GM18511 (cell line): ENCODE measurements at regions not wholly inside any gene's neighbourhood (a gene's known extent, or its start where the extent isn't known, plus 50 kb on each side); places are given as distances from the start of the nearest gene placed in this dataset.
"Not testable (repeated sequence)": the region's sequence is repeated elsewhere in the genome, so short reads cannot be mapped to it uniquely, and the experiment has no call there.

ENCODE experiments used
- ATAC-seq: cut with Tn5 transposase; IDR thresholded peaks from one replicate; pipeline ENCODE4 v1.9.1; 2021; ENCODE audit warnings: mild to moderate bottlenecking, moderate library complexity; ENCODE audit not compliant: unreplicated experiment

DNA sequence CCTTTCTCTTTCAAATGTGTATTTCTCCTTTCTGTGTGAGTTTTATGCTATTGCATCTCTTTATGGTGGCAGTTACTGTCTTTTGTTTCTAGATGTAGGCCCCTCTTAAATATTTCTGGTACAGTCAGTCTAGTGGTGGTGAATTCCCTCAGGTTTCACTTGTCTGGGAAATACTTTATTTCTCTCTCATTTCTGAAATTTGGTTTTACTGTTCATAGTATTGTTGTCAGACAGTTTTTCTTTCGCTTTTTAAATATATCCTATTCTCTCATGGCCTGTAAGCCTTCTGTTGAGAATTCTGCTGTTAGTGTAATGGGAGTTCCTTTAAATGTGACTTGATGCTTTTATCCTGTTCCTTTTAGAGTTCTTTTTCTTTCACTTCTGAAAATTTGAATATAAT, 874.0 kb downstream of the PLOD2 start:
- ATAC-seq, result peak; percentile 62

DNA sequence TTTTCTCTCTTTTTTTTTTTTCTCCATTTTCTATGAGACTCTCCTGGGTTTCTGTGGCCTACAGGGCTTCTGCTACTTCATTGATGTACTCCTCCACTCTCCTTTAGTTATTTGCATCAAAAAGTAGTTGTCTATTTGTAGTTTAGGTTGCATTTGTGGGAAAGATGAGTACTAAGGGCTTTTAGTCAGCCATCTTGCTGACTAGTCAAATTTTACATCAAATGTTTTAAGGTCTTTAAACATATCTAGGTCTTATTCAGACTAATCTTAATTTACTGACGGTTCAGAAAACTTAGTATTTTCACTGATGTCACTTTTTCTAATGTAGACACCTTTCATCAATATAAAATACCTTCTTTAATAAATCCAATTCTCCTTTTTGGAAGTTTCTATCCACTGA, 871.0 kb downstream of the PLOD2 start:
- no peak for ATAC-seq

DNA sequence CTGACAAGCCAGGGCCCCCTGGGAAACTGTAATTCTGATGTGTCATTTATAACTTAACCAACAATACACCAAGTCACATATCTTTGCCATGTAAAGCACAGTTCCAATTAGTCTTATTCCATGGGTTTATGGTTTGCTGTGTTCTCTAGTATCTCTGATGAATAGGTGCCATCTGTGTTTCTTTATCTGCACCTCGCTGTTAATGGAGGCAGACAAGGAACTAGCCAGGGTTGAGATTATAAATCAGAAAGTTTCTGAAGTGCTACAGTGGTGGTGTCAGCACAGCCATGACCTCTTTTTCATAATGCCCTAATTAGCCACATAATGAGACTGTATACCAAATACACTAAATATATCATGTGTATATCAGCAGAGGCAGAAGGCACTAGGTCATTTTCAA, 866.4 kb downstream of the PLOD2 start:
- no peak for ATAC-seq

DNA sequence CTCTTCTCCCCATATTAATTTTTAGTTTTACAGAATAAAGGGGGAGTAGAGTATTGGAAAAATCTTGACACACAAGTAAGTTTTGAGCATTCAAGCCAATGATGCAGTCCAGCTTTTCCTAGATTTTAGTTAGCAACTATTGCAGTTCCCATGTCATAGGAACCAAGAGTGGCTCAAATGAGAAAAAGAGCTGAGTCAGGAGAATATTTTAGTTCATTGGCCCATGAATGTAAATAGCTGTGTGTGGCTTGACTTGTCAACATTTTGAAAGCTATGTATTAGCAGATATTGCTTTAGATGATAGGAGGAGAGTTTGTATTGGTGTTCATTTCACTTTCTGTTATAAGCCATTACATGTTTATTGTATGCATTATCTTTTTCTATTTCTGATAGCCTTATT, 853.7 kb downstream of the PLOD2 start:
- ATAC-seq, result no peak

DNA sequence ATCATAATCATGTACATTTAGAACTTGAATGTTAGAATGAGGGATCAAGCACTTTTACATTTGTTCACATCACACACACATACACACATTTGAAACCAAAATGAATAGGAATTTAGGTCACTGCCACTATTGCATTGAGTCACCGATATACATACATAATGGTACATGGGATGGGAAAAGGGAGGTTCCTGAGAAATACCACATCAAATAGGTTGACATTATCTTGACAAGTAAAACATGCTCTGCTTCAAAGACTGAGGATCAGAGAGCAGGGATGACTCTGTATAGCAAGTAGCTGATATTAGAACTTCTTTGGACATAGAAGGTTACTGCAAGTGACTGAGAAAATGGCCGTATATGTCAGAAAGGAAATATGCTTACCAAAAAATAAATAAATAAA, 847.2 kb downstream of the PLOD2 start:
- ATAC-seq, result no peak

DNA sequence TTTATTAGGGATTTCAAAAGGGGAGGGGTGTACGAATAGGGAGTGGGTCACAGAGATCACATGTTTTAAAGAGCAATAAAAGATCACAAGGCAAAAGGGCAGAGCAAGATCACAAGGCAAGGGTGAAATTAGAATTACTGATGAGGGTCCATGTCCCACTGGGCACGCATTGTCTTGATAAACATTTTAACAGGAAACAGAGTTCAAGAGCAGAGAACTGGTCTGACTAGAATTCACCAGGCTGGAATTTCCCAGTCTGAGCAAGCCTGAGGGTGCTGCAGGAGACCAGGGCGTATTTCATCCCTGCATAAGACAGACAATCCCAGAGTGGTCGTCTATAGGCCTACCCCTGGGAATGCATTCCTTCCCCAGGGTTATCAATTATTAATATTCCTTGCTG, 844.7 kb downstream of the PLOD2 start:
- ATAC-seq, result not testable (repeated sequence)

DNA sequence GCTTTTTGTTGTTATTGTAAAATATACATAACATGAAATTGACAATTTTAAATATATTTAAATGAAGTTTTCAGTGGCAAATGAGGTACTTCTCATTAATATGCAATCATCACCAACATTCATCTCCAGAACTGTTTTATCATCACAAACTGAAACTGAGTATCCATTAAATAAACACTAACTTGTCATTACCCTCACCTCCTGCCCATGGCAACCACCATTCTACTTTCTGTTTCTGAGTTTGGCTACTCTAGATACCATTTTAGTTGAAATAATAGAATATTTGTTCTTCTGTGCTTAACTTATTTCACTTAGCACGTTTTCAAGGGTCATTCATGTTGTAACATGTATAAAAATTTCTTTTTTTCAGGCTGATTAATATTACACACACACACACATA, 834.3 kb downstream of the PLOD2 start:
- no peak for ATAC-seq

DNA sequence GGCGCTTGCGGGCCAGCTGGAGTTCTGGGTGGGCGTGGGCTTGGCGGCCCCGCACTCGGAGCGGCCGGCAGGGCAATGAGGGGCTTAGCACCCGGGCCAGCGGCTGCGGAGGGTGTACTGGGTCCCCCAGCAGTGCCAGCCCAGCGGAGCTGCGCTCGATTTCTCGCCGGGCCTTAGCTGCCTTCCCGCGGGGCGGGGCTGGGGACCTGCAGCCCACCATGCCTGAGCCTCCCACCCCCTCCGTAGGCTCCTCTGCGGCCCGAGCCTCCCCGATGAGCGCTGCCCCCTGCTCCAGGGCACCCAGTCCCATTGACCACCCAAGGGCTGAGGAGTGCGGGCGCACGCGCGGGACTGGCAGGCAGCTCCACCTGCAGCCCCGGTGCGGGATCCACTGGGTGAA, 827.6 kb downstream of the PLOD2 start:
- not testable (repeated sequence) for ATAC-seq

DNA sequence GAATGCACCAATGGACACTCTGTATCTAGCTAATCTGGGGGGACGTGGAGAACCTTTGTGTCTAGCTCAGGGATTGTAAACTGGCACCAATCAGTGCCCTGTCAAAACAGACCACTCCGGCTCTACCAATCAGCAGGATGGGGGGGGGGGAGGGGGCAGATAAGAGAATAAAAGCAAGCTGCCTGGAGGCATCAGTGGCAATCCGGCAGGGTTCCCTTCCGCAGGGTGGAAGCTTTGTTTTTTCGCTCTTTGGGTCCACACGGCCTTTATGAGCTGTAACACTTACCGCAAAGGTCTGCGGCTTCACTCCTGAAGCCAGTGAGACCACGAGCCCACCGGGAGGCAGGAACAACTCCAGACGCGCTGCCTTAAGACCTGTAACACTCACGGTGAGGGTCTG, 827.1 kb downstream of the PLOD2 start:
- no peak for ATAC-seq

DNA sequence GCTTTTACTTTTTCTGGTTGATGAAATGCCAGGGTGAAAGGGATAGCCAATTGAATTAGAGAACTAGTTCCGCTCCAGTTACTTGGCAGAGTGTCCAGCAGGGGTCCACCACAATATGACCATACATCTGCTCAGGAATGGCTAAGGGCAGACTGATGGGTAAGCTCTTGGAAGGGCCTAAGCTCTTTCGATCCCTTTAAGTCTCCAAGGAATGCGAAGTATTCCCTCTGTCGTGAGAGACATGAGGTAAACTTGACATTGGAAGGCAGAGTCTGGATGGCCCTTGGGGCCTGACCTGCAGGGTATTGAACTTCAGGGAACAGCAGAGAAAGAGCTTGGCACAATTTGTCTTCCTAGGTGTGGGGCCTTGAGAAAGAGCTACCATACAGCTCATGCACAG, 805.8 kb downstream of the PLOD2 start:
- no peak for ATAC-seq

DNA sequence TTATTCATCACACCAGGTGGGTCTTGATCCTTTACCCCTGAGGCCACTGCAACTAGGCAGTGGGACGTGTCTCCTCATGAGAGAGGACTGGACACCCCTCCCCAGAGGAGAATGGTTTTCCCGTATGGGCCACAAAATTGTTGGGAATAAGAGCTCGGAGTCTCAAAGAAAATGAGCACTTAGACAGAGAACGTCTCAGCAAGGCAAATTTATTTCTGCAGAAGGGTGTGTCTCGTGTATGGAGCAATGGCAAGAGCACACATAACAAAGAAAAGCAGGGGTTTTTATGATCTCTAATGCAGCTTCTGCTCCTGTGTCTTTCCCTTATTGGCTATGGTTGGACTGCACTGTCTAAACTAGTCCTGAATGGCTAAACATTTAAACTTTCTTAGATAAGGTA, 803.5 kb downstream of the PLOD2 start:
- no peak for ATAC-seq

DNA sequence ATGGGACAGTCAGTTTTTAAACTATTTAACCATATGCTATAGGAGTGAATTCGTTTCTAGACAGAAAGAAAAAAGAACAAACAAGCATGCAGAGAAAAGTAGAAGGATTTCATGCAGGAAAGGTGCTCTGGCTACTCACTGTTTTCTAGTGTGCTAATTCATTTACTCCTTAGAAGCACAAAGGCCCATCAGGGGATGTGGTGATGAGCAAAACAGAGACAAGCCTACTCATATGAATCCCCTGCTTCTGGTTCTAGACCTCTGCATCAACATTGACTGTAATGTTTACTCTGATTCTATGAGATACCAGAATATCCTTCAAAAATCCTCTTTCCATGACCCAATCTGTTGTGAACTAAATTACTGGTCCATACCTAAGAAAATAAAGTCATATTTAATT, 801.9 kb downstream of the PLOD2 start:
- ATAC-seq, result no peak

DNA sequence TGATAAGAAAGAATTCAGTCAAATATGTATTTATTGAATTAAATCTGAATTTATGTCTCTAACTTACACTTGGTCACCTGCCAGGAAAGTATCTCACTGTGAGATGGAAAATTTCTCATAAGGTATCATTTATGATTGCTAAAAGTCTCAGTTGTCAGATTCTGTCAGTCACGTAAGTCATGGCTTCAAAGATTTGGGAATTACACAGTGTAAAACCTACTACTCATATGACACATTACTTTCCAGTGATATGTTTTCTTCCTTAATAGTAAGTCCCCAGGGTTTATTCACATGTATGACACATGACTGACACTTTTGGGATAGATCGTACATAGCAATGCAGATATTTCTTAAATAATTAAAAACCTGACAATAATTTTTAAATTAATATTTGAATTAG, 792.2 kb downstream of the PLOD2 start:
- no peak for ATAC-seq

DNA sequence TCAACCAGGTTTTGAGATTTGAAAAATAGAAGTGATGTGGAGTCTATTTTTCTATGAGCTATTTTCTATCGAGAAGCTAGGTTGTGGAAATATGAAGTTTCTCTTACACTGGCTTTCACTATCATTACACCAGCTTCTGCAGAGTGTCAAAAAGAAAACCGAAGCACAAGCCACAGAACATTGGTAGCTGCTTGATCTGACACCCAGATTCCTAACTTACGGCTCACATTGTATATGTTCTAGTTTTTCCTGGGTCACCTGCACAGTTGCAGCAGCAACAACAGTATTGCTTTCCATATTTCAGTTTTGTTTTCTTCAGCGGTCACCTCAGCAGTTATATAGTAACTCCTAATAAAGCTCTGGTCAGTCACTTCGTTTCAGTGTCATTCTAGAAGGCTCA, 790.1 kb downstream of the PLOD2 start:
- no peak for ATAC-seq

DNA sequence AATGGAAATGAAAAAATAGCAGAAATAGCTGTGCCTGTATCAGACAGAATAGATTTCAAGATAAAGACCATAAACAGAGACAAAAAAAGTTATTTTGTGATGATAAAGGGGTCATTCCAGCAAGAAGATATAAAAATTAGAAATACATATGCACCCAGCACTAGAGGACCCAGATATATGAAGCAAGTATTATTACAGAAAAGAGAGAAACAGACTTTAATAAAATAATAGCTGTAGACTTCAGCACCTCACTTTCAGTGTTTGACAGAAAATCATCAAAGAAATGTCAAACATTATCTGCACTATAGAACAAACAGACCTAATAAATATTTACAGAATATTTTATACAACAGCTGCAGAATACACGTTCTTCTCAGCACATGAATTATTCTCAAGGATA, 783.7 kb downstream of the PLOD2 start:
- no peak for ATAC-seq

DNA sequence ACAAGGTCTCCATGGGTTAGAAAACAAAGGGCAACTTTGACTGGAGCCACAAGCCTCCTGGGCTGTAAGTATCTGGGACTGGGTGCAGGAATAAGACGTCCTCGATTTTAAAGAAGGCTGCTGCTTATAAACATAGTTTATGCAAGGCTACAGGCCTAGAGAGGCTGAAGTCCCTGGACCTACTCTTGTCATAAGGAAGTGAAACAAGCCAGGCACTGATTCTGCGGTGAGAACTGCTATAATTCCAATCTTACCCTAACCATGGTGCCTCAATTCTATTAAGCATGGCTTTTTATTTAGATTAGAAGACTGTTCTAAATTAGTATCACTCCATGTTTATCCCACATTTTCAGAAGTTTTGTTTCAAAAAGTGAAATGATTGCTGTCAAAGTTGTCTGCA, 777.6 kb downstream of the PLOD2 start:
- ATAC-seq, result no peak

DNA sequence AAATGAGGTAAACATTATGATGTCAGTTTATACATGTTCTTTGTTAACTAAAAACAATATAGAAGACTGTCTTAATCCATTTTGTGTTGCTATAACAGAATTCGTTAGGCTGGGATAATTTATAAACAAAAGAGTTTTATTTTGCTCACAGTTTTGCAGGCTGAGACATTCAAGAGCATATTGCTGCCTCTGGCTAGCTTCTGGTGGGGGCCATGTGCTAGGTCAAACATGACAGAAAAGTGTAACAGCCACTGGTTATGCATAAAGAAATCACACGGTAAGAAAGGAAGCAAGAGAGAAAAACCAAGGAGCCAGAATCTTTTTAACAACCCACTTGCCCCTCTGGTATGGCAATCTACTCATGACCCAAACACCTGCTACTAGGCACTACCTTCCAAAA, 776.7 kb downstream of the PLOD2 start:
- no peak for ATAC-seq

DNA sequence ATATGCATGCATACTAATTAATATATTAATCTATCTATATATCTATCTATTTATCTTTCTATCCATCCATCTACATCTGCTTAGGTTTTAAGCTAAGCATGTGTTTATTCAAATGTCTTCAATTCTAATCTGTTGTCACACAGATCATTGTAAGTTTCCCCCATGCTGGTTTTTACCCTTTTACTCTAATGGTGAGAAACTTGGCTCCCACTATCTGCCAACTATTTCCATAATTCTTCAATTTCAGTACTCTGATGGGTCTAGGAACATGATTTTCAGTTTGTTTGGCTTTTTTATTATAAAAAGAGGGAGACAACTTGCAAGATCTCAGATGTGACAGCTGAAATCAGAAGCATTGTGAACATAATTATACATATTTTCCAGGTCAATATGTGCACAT, 773.8 kb downstream of the PLOD2 start:
- no peak for ATAC-seq

DNA sequence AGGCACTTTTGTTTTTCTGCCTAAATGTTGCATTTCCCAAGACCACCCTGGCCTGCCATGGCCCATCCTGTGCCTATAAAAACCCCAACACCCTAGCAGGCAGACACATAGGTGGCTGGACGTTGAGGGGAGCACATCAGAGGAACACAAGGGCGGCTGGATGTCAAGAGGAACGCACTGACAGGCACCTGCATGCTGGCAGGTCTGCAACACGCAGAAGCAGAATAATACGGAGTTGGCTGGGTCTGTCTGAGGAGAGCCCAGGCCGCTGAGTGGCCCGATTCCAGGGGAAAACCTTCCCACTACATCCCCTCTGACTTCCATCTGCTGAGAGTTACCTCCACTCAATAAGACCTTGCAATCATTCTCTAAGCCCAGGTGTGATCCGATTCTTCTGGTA, 765.6 kb downstream of the PLOD2 start:
- ATAC-seq, result no peak

DNA sequence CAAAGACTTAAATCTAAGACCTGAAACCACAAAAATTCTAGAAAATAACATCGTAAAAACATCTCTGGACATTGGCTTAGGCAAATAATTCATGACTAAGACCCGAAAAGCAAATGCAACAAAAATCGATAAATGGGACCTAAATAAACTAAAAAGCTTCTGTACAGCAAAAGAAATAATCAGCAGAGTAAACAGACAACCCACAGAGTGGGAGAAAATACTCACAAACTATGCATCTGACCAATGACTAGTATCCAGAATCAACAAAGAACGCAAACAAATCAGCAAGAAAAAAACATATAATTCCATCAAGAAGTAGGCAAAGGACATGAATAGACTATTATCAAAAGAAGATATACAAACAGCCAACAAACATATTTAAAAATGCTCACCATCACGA, 749.4 kb downstream of the PLOD2 start:
- no peak for ATAC-seq

DNA sequence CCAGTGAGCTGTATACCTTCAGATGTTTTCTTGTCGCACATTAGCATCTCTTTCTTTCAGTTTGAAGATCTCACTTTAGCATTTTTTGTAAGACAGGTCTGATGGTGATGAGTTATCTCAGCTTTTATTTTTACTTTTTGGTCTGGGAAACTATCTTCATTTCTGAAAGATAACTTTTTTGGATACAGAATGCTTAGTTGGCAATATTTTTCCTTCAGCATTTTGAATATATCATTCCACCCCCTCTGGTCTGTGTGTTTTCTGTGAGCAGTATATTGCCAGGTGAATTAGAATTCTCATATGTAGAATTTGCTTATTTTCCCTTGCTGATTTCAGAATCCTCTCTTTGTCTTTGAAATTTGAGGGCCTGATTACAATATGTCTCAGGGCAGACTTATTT, 743.3 kb downstream of the PLOD2 start:
- ATAC-seq, result no peak

DNA sequence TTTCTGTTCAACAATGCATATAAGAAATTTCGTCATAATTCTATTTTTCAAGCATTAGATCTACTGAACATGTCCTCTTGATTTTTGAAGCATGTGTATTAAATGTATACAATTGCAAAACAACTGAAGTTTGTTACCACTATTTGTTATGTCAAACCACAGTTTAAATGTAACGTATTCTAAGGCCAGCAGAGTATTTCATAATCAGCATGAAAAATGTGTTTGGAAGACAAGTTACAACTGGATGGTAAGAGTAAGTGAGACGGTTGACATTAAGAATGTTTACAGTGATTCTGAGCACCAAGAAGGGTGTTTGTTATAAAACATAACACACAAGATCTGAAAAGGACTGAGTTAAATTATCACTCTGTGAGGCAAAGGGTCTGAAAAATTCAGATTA, 738.4 kb downstream of the PLOD2 start:
- ATAC-seq, result no peak

DNA sequence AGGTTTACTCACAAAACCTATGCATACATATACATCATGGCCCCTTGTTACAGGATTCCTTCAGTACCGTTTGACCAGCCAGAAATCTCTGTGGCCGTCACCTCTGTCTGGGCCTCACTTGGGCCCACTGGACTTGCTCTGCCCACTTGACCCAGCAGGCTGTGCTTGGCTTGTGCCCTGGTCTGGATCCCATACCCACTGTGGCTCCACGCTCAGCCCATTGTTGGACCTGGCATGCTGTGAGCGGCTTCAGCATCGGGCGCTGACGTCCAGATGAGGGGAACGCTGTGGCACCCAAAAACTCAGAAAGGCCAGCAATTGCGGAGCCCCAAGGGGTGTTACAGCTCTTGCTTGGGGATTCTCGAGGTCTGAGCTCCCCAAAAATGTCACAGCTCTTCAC, 733.6 kb downstream of the PLOD2 start:
- ATAC-seq, result no peak

DNA sequence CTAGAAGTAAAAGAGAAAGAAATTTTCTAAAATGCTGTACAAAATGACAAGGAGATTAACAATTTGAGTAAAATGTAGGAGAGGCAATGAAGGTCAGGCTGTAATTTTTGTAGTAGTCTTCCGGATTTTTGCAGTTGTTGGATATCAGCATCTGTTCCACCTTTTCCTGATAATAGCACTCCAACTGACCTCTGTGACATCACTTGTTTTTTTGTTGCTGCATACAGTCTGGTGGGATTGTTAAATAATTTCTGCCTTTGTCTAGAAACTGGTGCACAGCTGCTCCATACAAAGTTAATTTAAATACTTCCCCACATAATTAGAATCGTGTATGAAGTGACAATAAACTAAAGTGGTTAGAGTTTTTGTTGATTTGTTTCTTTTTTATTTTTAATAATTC, 731.4 kb downstream of the PLOD2 start:
- no peak for ATAC-seq
